GM23338 (cell line): ENCODE measurements at regions not wholly inside any gene's neighbourhood (a gene's known extent, or its start where the extent isn't known, plus 50 kb on each side); places are given as distances from the start of the nearest gene placed in this dataset.

ENCODE experiments used
- ATAC-seq: fragments of 200-7000 bp; cut with Tn5 transposase; 3 replicates; pipeline ENCODE4 v1.9.1; 2020
- DNase-seq: peaks from one replicate; pipeline ENCODE4 v3.0.0-alpha.2; 2015; ENCODE audit warnings: low spot score
- H2AFZ ChIP-seq: fragments of 200-600 bp; sonication (generic); 2 replicates; pipeline ENCODE4 v1.8.0; 2016; ENCODE audit warnings: antibody characterized with exemption, mild to moderate bottlenecking, moderate library complexity
- H3F3A ChIP-seq: fragments of 200-600 bp; sonication (generic); replicated peaks from 2 replicates; pipeline ENCODE4 v1.8.0; 2017; ENCODE audit warnings: antibody characterized with exemption, mixed run types, low read depth
- H3K27ac ChIP-seq: fragments of 200-600 bp; sonication (generic); 2 replicates; pipeline ENCODE4 v1.6.1; 2016; ENCODE audit warnings: low read depth
- H3K27me3 ChIP-seq: fragments of 200-600 bp; sonication (generic); 2 replicates; pipeline ENCODE4 v1.8.0; 2016; ENCODE audit warnings: mild to moderate bottlenecking, mixed run types, moderate library complexity; ENCODE audit not compliant: insufficient read depth
- H3K36me3 ChIP-seq: fragments of 200-600 bp; sonication (generic); 2 replicates; pipeline ENCODE4 v1.8.0; 2016; ENCODE audit warnings: mild to moderate bottlenecking; ENCODE audit not compliant: insufficient read depth
- H3K4me1 ChIP-seq: fragments of 200-600 bp; sonication (generic); 2 replicates; pipeline ENCODE4 v1.8.0; 2016; ENCODE audit warnings: mild to moderate bottlenecking, moderate library complexity; ENCODE audit not compliant: insufficient read depth
- H3K4me2 ChIP-seq: fragments of 200-600 bp; sonication (generic); 2 replicates; pipeline ENCODE4 v1.7.1; 2017; ENCODE audit warnings: mixed run types
- H3K4me3 ChIP-seq: fragments of 200-600 bp; sonication (generic); 2 replicates; pipeline ENCODE4 v1.6.1; 2016; ENCODE audit warnings: mixed run types
- H3K79me2 ChIP-seq: fragments of 200-600 bp; sonication (generic); replicated peaks from 2 replicates; pipeline ENCODE4 v1.8.0; 2017; ENCODE audit warnings: mild to moderate bottlenecking; ENCODE audit not compliant: insufficient read depth
- H3K9me2 ChIP-seq: fragments of 200-600 bp; sonication (generic); 2 replicates; pipeline ENCODE4 v1.8.0; 2017; ENCODE audit not compliant: insufficient read depth
- H4K20me1 ChIP-seq: fragments of 200-600 bp; sonication (generic); replicated peaks from 2 replicates; pipeline ENCODE4 v1.8.0; 2017; ENCODE audit warnings: mild to moderate bottlenecking; ENCODE audit not compliant: insufficient read depth
- H3K27ac Mint-ChIP-seq: 2 replicates; pipeline ENCODE4 v1.8.0; 2020; ENCODE audit warnings: inconsistent platforms, mild to moderate bottlenecking, moderate library complexity, mixed read lengths
- H3K27me3 Mint-ChIP-seq: 3 replicates; pipeline ENCODE4 v1.8.0; 2022; ENCODE audit warnings: low read depth, mild to moderate bottlenecking, moderate library complexity, mixed read lengths, inconsistent platforms; ENCODE audit not compliant: insufficient read depth, poor library complexity
- H3K36me3 Mint-ChIP-seq: 3 replicates; pipeline ENCODE4 v1.8.0; 2021; ENCODE audit warnings: low read depth, mild to moderate bottlenecking, inconsistent platforms, moderate library complexity, mixed read lengths
- H3K4me1 Mint-ChIP-seq: 3 replicates; pipeline ENCODE4 v1.8.0; 2020; ENCODE audit warnings: mild to moderate bottlenecking, inconsistent platforms, mixed read lengths
- H3K4me3 Mint-ChIP-seq: 3 replicates; pipeline ENCODE4 v1.8.0; 2021; ENCODE audit warnings: moderate library complexity, mild to moderate bottlenecking, inconsistent platforms, mixed read lengths
- H3K9me3 Mint-ChIP-seq: 3 replicates; pipeline ENCODE4 v1.8.0; 2020; ENCODE audit warnings: moderate library complexity, mild to moderate bottlenecking, inconsistent platforms, mixed read lengths
- CREB1 ChIP-seq: fragments of 250-450 bp; sonication (Bioruptor Pico); IDR thresholded peaks from 2 replicates; pipeline ENCODE4 v1.5.0; 2020; ENCODE audit warnings: low read depth, mild to moderate bottlenecking, moderate library complexity
- EZH2 ChIP-seq: fragments of 200-600 bp; sonication (generic); IDR thresholded peaks from one replicate; pipeline ENCODE4 v1.8.0; 2017; ENCODE audit warnings: antibody characterized with exemption, mild to moderate bottlenecking, low read depth; ENCODE audit not compliant: unreplicated experiment
- EZH2phosphoT487 ChIP-seq: fragments of 200-600 bp; sonication (generic); IDR thresholded peaks from one replicate; pipeline ENCODE4 v1.8.1; 2018; ENCODE audit warnings: antibody characterized with exemption; ENCODE audit not compliant: unreplicated experiment
- JUNB ChIP-seq: IDR thresholded peaks from one replicate; pipeline ENCODE4 v1.6.1; 2016; ENCODE audit warnings: antibody characterized with exemption; ENCODE audit not compliant: unreplicated experiment
- NANOG ChIP-seq: IDR thresholded peaks from 2 replicates; pipeline ENCODE4 v1.6.1; 2016; ENCODE audit warnings: antibody characterized with exemption, borderline replicate concordance
- POLR2AphosphoS5 ChIP-seq: IDR thresholded peaks from 2 replicates; pipeline ENCODE4 v1.6.1; 2016; ENCODE audit warnings: antibody characterized with exemption, low read depth
- STAT1 ChIP-seq: IDR thresholded peaks from one replicate; pipeline ENCODE4 v1.6.1; 2016; ENCODE audit warnings: antibody characterized with exemption; ENCODE audit not compliant: unreplicated experiment
- ZNF114 ChIP-seq: fragments of 250-450 bp; sonication (Bioruptor Pico); IDR thresholded peaks from 2 replicates; pipeline ENCODE4 v1.5.0; 2020; ENCODE audit warnings: mild to moderate bottlenecking, moderate library complexity
- ZNF331 ChIP-seq: fragments of 250-450 bp; sonication (Bioruptor Pico); IDR thresholded peaks from 2 replicates; pipeline ENCODE4 v1.5.0; 2020; ENCODE audit warnings: low read depth, mild to moderate bottlenecking, moderate library complexity
- TF ChIP-seq, protein P1 (sequence below): fragments of 250-450 bp; sonication (Bioruptor Pico); IDR thresholded peaks from 2 replicates; pipeline ENCODE4 v1.5.0; 2020; ENCODE audit warnings: mild to moderate bottlenecking, moderate library complexity
- TF ChIP-seq, protein P2 (sequence below), 2 experiments: fragments of 200-600 bp in 1 of 2; sonication (generic) in 1 of 2; conservative IDR thresholded peaks; 2 replicates each; pipeline versions ENCODE4 v1.5.1 to v1.6.1; 2016 to 2017; ENCODE audit warnings: antibody characterized with exemption in 2 of 2, low read depth in 2 of 2, mild to moderate bottlenecking in 2 of 2, moderate library complexity in 1 of 2
- TF ChIP-seq, protein P3 (sequence below): IDR thresholded peaks from one replicate; pipeline ENCODE4 v1.6.1; 2018; ENCODE audit warnings: antibody characterized with exemption; ENCODE audit not compliant: unreplicated experiment
- TF ChIP-seq, protein P4 (sequence below): IDR thresholded peaks from 2 replicates; pipeline ENCODE4 v1.6.1; 2016; ENCODE audit warnings: antibody characterized with exemption

DNA sequence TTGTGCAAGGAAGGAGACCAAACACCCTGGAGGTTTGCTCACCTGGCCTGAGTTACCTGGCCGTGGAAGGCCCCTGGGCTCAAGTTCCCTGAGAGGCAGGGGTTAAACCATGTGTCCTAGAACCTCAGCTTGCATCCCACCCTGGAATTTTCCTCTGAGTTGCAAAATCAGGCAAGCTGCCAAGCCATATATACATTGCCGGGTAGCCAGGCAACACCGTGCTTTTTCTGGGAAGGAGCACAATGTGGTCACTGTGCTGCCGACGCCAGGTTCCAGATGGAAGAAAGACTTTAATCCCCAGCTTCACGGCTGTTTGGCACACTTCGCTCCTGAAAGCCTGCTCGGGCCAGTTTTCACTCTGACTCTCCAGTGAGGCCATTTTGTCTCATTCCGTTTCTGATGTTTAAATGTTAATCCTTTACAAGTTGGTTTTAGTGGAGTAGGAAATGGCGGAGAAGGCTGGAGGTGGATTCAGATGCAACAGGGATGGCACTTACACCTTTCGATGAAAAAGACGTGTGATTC, 60.1 kb upstream of the PEG3 start:
- Mint-ChIP-seq H3K36me3 (peaks cover 35% of the 10 kb centered on the region), H3K9me3 (peaks cover 96% of the 10 kb centered on the region), H3K27ac (no peak overlapping the region), H3K4me3 (no peak overlapping the region), H3K4me1 (no peaks in the 10 kb centered on the region), H3K27me3 (peaks cover 7% of the 10 kb centered on the region)
- H3K36me3 ChIP-seq, result no peaks in the 10 kb centered on the region; the same call in 1 of the 2 replicates
- ATAC-seq, result no peak
- no peaks in the 10 kb centered on the region for H3F3A ChIP-seq
- H3K79me2 ChIP-seq, result no peaks in the 10 kb centered on the region
- TF ChIP-seq, protein P1, sequence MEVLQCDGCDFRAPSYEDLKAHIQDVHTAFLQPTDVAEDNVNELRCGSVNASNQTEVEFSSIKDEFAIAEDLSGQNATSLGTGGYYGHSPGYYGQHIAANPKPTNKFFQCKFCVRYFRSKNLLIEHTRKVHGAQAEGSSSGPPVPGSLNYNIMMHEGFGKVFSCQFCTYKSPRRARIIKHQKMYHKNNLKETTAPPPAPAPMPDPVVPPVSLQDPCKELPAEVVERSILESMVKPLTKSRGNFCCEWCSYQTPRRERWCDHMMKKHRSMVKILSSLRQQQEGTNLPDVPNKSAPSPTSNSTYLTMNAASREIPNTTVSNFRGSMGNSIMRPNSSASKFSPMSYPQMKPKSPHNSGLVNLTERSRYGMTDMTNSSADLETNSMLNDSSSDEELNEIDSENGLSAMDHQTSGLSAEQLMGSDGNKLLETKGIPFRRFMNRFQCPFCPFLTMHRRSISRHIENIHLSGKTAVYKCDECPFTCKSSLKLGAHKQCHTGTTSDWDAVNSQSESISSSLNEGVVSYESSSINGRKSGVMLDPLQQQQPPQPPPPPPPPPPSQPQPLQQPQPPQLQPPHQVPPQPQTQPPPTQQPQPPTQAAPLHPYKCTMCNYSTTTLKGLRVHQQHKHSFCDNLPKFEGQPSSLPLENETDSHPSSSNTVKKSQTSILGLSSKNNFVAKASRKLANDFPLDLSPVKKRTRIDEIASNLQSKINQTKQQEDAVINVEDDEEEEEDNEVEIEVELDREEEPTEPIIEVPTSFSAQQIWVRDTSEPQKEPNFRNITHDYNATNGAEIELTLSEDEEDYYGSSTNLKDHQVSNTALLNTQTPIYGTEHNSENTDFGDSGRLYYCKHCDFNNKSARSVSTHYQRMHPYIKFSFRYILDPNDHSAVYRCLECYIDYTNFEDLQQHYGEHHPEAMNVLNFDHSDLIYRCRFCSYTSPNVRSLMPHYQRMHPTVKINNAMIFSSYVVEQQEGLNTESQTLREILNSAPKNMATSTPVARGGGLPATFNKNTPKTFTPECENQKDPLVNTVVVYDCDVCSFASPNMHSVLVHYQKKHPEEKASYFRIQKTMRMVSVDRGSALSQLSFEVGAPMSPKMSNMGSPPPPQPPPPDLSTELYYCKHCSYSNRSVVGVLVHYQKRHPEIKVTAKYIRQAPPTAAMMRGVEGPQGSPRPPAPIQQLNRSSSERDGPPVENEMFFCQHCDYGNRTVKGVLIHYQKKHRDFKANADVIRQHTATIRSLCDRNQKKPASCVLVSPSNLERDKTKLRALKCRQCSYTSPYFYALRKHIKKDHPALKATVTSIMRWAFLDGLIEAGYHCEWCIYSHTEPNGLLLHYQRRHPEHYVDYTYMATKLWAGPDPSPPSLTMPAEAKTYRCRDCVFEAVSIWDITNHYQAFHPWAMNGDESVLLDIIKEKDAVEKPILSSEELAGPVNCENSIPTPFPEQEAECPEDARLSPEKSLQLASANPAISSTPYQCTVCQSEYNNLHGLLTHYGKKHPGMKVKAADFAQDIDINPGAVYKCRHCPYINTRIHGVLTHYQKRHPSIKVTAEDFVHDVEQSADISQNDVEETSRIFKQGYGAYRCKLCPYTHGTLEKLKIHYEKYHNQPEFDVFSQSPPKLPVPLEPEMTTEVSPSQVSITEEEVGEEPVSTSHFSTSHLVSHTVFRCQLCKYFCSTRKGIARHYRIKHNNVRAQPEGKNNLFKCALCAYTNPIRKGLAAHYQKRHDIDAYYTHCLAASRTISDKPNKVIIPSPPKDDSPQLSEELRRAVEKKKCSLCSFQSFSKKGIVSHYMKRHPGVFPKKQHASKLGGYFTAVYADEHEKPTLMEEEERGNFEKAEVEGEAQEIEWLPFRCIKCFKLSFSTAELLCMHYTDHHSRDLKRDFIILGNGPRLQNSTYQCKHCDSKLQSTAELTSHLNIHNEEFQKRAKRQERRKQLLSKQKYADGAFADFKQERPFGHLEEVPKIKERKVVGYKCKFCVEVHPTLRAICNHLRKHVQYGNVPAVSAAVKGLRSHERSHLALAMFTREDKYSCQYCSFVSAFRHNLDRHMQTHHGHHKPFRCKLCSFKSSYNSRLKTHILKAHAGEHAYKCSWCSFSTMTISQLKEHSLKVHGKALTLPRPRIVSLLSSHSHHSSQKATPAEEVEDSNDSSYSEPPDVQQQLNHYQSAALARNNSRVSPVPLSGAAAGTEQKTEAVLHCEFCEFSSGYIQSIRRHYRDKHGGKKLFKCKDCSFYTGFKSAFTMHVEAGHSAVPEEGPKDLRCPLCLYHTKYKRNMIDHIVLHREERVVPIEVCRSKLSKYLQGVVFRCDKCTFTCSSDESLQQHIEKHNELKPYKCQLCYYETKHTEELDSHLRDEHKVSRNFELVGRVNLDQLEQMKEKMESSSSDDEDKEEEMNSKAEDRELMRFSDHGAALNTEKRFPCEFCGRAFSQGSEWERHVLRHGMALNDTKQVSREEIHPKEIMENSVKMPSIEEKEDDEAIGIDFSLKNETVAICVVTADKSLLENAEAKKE (CRISPR knock-in tag), result no peak
- TF ChIP-seq, protein P2, sequence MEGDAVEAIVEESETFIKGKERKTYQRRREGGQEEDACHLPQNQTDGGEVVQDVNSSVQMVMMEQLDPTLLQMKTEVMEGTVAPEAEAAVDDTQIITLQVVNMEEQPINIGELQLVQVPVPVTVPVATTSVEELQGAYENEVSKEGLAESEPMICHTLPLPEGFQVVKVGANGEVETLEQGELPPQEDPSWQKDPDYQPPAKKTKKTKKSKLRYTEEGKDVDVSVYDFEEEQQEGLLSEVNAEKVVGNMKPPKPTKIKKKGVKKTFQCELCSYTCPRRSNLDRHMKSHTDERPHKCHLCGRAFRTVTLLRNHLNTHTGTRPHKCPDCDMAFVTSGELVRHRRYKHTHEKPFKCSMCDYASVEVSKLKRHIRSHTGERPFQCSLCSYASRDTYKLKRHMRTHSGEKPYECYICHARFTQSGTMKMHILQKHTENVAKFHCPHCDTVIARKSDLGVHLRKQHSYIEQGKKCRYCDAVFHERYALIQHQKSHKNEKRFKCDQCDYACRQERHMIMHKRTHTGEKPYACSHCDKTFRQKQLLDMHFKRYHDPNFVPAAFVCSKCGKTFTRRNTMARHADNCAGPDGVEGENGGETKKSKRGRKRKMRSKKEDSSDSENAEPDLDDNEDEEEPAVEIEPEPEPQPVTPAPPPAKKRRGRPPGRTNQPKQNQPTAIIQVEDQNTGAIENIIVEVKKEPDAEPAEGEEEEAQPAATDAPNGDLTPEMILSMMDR (conservative IDR thresholded peaks at IDR 0.05; ENCODE audit: low read depth in 2 of 2), result no peak
- TF ChIP-seq, protein P3, sequence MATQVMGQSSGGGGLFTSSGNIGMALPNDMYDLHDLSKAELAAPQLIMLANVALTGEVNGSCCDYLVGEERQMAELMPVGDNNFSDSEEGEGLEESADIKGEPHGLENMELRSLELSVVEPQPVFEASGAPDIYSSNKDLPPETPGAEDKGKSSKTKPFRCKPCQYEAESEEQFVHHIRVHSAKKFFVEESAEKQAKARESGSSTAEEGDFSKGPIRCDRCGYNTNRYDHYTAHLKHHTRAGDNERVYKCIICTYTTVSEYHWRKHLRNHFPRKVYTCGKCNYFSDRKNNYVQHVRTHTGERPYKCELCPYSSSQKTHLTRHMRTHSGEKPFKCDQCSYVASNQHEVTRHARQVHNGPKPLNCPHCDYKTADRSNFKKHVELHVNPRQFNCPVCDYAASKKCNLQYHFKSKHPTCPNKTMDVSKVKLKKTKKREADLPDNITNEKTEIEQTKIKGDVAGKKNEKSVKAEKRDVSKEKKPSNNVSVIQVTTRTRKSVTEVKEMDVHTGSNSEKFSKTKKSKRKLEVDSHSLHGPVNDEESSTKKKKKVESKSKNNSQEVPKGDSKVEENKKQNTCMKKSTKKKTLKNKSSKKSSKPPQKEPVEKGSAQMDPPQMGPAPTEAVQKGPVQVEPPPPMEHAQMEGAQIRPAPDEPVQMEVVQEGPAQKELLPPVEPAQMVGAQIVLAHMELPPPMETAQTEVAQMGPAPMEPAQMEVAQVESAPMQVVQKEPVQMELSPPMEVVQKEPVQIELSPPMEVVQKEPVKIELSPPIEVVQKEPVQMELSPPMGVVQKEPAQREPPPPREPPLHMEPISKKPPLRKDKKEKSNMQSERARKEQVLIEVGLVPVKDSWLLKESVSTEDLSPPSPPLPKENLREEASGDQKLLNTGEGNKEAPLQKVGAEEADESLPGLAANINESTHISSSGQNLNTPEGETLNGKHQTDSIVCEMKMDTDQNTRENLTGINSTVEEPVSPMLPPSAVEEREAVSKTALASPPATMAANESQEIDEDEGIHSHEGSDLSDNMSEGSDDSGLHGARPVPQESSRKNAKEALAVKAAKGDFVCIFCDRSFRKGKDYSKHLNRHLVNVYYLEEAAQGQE, result no peak
- TF ChIP-seq EZH2phosphoT487 (no peak), JUNB (no peak), POLR2AphosphoS5 (no peak), CREB1 (CRISPR knock-in tag) (no peak), STAT1 (no peak), ZNF114 (no peak), NANOG (no peak), ZNF331 (no peak), EZH2 (no peak)
- TF ChIP-seq, protein P4, sequence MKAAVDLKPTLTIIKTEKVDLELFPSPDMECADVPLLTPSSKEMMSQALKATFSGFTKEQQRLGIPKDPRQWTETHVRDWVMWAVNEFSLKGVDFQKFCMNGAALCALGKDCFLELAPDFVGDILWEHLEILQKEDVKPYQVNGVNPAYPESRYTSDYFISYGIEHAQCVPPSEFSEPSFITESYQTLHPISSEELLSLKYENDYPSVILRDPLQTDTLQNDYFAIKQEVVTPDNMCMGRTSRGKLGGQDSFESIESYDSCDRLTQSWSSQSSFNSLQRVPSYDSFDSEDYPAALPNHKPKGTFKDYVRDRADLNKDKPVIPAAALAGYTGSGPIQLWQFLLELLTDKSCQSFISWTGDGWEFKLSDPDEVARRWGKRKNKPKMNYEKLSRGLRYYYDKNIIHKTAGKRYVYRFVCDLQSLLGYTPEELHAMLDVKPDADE, result no peak
- no peak overlapping the region for H3K27ac ChIP-seq
- DNase-seq, result no peak
- no peaks in the 10 kb centered on the region for H3K27me3 ChIP-seq
- no peaks in the 10 kb centered on the region for H3K9me2 ChIP-seq
- H4K20me1 ChIP-seq, result no peaks in the 10 kb centered on the region
- H2AFZ ChIP-seq, result no peak overlapping the region
- no peak overlapping the region for H3K4me2 ChIP-seq
- H3K4me3 ChIP-seq, result no peak overlapping the region
- no peaks in the 10 kb centered on the region for H3K4me1 ChIP-seq
